ENCODE measurements at regions not wholly inside any gene's neighbourhood (a gene's known extent, or its start where the extent isn't known, plus 50 kb on each side); places are given as distances from the start of the nearest gene placed in this dataset.
"Not testable (repeated sequence)": the region's sequence is repeated elsewhere in the genome, so short reads cannot be mapped to it uniquely, and the experiment has no call there.

- not testable (repeated sequence) for H3K27ac ChIP-seq (ENCODE audit: low read depth, low read length); DNase-seq (ENCODE audit: low read depth in 4 of 6, low spot score in 6 of 6); H3K4me1 ChIP-seq (ENCODE audit: control insufficient read depth, insufficient read depth, low read length); H3K36me3 ChIP-seq (ENCODE audit: control insufficient read depth, insufficient read depth, low read length); H3K27me3 ChIP-seq (ENCODE audit: control insufficient read depth, insufficient read depth, low read length); H3K9me3 ChIP-seq (ENCODE audit: control insufficient read depth, insufficient read depth, low read length); H3K4me3 ChIP-seq (ENCODE audit: low read depth, low read length)
- WGBS (ENCODE audit: insufficient coverage), result 98% methylated on average over 22 of the region's 33 CpGs
Observed at GRCh38 chr3:38951167-38951566, 100.6 kb downstream of the SCN11A start.

GRCh38 chr3:38950581-38950980, 101.2 kb downstream of the SCN11A start:
- no peak overlapping the region for H3K4me3 ChIP-seq (ENCODE audit: low read depth, low read length)
- 91% methylated on average over 1 of the region's 5 CpGs for WGBS (ENCODE audit: insufficient coverage)
- no peaks in the 10 kb centered on the region for H3K9me3 ChIP-seq (ENCODE audit: control insufficient read depth, insufficient read depth, low read length)
- no peaks in the 10 kb centered on the region for H3K36me3 ChIP-seq (ENCODE audit: control insufficient read depth, insufficient read depth, low read length)
- no peak overlapping the region for H3K27ac ChIP-seq (ENCODE audit: low read depth, low read length)
- H3K4me1 ChIP-seq (ENCODE audit: control insufficient read depth, insufficient read depth, low read length), result no peaks in the 10 kb centered on the region
- no peaks in the 10 kb centered on the region for H3K27me3 ChIP-seq (ENCODE audit: control insufficient read depth, insufficient read depth, low read length)
- no peak for DNase-seq (ENCODE audit: low read depth in 4 of 6, low spot score in 6 of 6)

GRCh38 chr3:38949994-38950393, 101.8 kb downstream of the SCN11A start:
- Histone ChIP-seq H3K27ac (ENCODE audit: low read depth, low read length) (no peak overlapping the region), H3K9me3 (ENCODE audit: control insufficient read depth, insufficient read depth, low read length) (no peaks in the 10 kb centered on the region), H3K36me3 (ENCODE audit: control insufficient read depth, insufficient read depth, low read length) (no peaks in the 10 kb centered on the region), H3K4me1 (ENCODE audit: control insufficient read depth, insufficient read depth, low read length) (no peaks in the 10 kb centered on the region), H3K4me3 (ENCODE audit: low read depth, low read length) (no peak overlapping the region), H3K27me3 (ENCODE audit: control insufficient read depth, insufficient read depth, low read length) (no peaks in the 10 kb centered on the region)
- no peak for DNase-seq (ENCODE audit: low read depth in 4 of 6, low spot score in 6 of 6)
- 98% methylated on average over 5 of the region's 9 CpGs for WGBS (ENCODE audit: insufficient coverage)

GRCh38 chr3:38940394-38940793, 111.3 kb downstream of the SCN11A start:
- no peaks in the 10 kb centered on the region for H3K27me3 ChIP-seq (ENCODE audit: control insufficient read depth, insufficient read depth, low read length)
- H3K9me3 ChIP-seq (ENCODE audit: control insufficient read depth, insufficient read depth, low read length), result no peaks in the 10 kb centered on the region
- no peak overlapping the region for H3K27ac ChIP-seq (ENCODE audit: low read depth, low read length)
- no CpG with 5 or more reads among the region's 3 CpGs for WGBS (ENCODE audit: insufficient coverage)
- DNase-seq (ENCODE audit: low read depth in 4 of 6, low spot score in 6 of 6), result no peak
- no peaks in the 10 kb centered on the region for H3K4me1 ChIP-seq (ENCODE audit: control insufficient read depth, insufficient read depth, low read length)
- H3K4me3 ChIP-seq (ENCODE audit: low read depth, low read length), result no peak overlapping the region
- H3K36me3 ChIP-seq (ENCODE audit: control insufficient read depth, insufficient read depth, low read length), result no peaks in the 10 kb centered on the region

GRCh38 chr3:38925351-38925750, 109.3 kb upstream of the SCN10A start:
- WGBS (ENCODE audit: insufficient coverage), result 88% methylated on average over 1 of the region's 6 CpGs
- Histone ChIP-seq H3K4me3 (ENCODE audit: low read depth, low read length) (no peak overlapping the region), H3K36me3 (ENCODE audit: control insufficient read depth, insufficient read depth, low read length) (no peaks in the 10 kb centered on the region), H3K27me3 (ENCODE audit: control insufficient read depth, insufficient read depth, low read length) (no peaks in the 10 kb centered on the region), H3K27ac (ENCODE audit: low read depth, low read length) (no peak overlapping the region), H3K4me1 (ENCODE audit: control insufficient read depth, insufficient read depth, low read length) (no peaks in the 10 kb centered on the region), H3K9me3 (ENCODE audit: control insufficient read depth, insufficient read depth, low read length) (no peaks in the 10 kb centered on the region)
- DNase-seq (ENCODE audit: low read depth in 4 of 6, low spot score in 6 of 6), result no peak

GRCh38 chr3:38916706-38917105, 100.7 kb upstream of the SCN10A start:
- Histone ChIP-seq H3K4me3 (ENCODE audit: low read depth, low read length) (no peak overlapping the region), H3K27me3 (ENCODE audit: control insufficient read depth, insufficient read depth, low read length) (no peaks in the 10 kb centered on the region), H3K4me1 (ENCODE audit: control insufficient read depth, insufficient read depth, low read length) (no peaks in the 10 kb centered on the region), H3K27ac (ENCODE audit: low read depth, low read length) (no peak overlapping the region), H3K9me3 (ENCODE audit: control insufficient read depth, insufficient read depth, low read length) (no peaks in the 10 kb centered on the region), H3K36me3 (ENCODE audit: control insufficient read depth, insufficient read depth, low read length) (no peaks in the 10 kb centered on the region)
- DNase-seq (ENCODE audit: low read depth in 4 of 6, low spot score in 6 of 6), result no peak
- WGBS (ENCODE audit: insufficient coverage), result no CpG with 5 or more reads among the region's 1 CpG

- no peak overlapping the region for H3K27ac ChIP-seq (ENCODE audit: low read depth, low read length)
- no peaks in the 10 kb centered on the region for H3K36me3 ChIP-seq (ENCODE audit: control insufficient read depth, insufficient read depth, low read length)
- H3K4me1 ChIP-seq (ENCODE audit: control insufficient read depth, insufficient read depth, low read length), result no peaks in the 10 kb centered on the region
- H3K4me3 ChIP-seq (ENCODE audit: low read depth, low read length), result no peak overlapping the region
- no peaks in the 10 kb centered on the region for H3K9me3 ChIP-seq (ENCODE audit: control insufficient read depth, insufficient read depth, low read length)
- WGBS (ENCODE audit: insufficient coverage), result no CpG with 5 or more reads among the region's 1 CpG
- DNase-seq (ENCODE audit: low read depth in 4 of 6, low spot score in 6 of 6), result no peak
- H3K27me3 ChIP-seq (ENCODE audit: control insufficient read depth, insufficient read depth, low read length), result no peaks in the 10 kb centered on the region
Observed at GRCh38 chr3:38907426-38907825, 91.4 kb upstream of the SCN10A start.

- Histone ChIP-seq H3K27ac (ENCODE audit: low read depth, low read length) (no peak overlapping the region), H3K4me1 (ENCODE audit: control insufficient read depth, insufficient read depth, low read length) (no peaks in the 10 kb centered on the region), H3K9me3 (ENCODE audit: control insufficient read depth, insufficient read depth, low read length) (peaks cover 2% of the 10 kb centered on the region), H3K27me3 (ENCODE audit: control insufficient read depth, insufficient read depth, low read length) (no peaks in the 10 kb centered on the region), H3K4me3 (ENCODE audit: low read depth, low read length) (no peak overlapping the region), H3K36me3 (ENCODE audit: control insufficient read depth, insufficient read depth, low read length) (no peaks in the 10 kb centered on the region)
- DNase-seq (ENCODE audit: low read depth in 4 of 6, low spot score in 6 of 6), result no peak
- 50% methylated on average over 1 of the region's 4 CpGs for WGBS (ENCODE audit: insufficient coverage)
Observed at GRCh38 chr3:38890426-38890825, 74.4 kb upstream of the SCN10A start.

GRCh38 chr3:38878646-38879045, 62.6 kb upstream of the SCN10A start:
- H3K4me3 ChIP-seq (ENCODE audit: low read depth, low read length), result no peak overlapping the region
- peak in 1 of 6 donors; percentile 3 for DNase-seq (ENCODE audit: low read depth in 4 of 6, low spot score in 6 of 6)
- H3K27me3 ChIP-seq (ENCODE audit: control insufficient read depth, insufficient read depth, low read length), result no peaks in the 10 kb centered on the region
- H3K27ac ChIP-seq (ENCODE audit: low read depth, low read length), result no peak overlapping the region
- no peaks in the 10 kb centered on the region for H3K36me3 ChIP-seq (ENCODE audit: control insufficient read depth, insufficient read depth, low read length)
- H3K9me3 ChIP-seq (ENCODE audit: control insufficient read depth, insufficient read depth, low read length), result no peaks in the 10 kb centered on the region
- H3K4me1 ChIP-seq (ENCODE audit: control insufficient read depth, insufficient read depth, low read length), result no peaks in the 10 kb centered on the region

All from spinal cord (tissue), 9 donors.